Bronchial epithelial cell (primary cell): ENCODE measurements at regions not wholly inside any gene's neighbourhood (a gene's known extent, or its start where the extent isn't known, plus 50 kb on each side); places are given as distances from the start of the nearest gene placed in this dataset.
A peak's percentile ranks its signal among the peaks of the same experiment; 100 is the strongest.

Source experiments
- DNase-seq: peaks from one replicate; pipeline ENCODE4 v3.0.0-alpha.2; 2010; ENCODE audit warnings: low read depth
- FAIRE-seq: peaks from 2 replicates; lab custom pipeline; 2011; peaks lifted over from hg19 to GRCh38; lab: Jason Lieb, UNC
- H3K27me3 ChIP-seq: 2 replicates; pipeline ENCODE4 v1.5.1; 2011; ENCODE audit warnings: low read length; ENCODE audit not compliant: control insufficient read depth, insufficient read depth
- H3K36me3 ChIP-seq: 2 replicates; pipeline ENCODE4 v1.5.1; 2011; ENCODE audit warnings: low read length; ENCODE audit not compliant: control insufficient read depth, insufficient read depth
- H3K4me3 ChIP-seq: 2 replicates; pipeline ENCODE4 v1.5.1; 2011; ENCODE audit warnings: mild to moderate bottlenecking, low read depth, low read length, control low read depth
- TF ChIP-seq, protein P1 (sequence below): IDR thresholded peaks from 2 replicates; pipeline ENCODE4 v1.5.1; 2011; ENCODE audit warnings: mild to moderate bottlenecking, moderate library complexity, low read length, control low read depth, inconsistent platforms; ENCODE audit not compliant: insufficient read depth, severe bottlenecking

DNA sequence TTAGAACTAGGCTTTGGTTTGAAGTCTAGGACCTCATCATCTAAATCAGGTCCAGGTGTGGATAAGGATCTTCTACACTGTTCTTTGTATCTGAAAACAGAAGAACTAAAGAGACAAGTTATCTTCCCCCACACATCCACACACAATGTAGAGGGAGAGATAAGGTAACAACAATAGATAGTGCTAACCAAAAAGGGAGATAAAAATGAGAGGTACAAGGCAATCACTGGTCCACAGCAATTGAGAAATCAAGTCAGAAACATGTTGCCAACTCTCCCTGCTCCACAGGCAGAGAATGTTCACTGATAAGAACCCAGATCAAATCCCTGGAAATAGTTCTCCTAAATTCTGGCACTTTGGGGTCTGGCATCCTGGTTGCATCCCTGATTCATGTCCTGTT is 75.8 kb upstream of the LHX8 start:
- no peak overlapping the region for H3K4me3 ChIP-seq
- TF ChIP-seq, protein P1, sequence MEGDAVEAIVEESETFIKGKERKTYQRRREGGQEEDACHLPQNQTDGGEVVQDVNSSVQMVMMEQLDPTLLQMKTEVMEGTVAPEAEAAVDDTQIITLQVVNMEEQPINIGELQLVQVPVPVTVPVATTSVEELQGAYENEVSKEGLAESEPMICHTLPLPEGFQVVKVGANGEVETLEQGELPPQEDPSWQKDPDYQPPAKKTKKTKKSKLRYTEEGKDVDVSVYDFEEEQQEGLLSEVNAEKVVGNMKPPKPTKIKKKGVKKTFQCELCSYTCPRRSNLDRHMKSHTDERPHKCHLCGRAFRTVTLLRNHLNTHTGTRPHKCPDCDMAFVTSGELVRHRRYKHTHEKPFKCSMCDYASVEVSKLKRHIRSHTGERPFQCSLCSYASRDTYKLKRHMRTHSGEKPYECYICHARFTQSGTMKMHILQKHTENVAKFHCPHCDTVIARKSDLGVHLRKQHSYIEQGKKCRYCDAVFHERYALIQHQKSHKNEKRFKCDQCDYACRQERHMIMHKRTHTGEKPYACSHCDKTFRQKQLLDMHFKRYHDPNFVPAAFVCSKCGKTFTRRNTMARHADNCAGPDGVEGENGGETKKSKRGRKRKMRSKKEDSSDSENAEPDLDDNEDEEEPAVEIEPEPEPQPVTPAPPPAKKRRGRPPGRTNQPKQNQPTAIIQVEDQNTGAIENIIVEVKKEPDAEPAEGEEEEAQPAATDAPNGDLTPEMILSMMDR: no peak
- no peaks in the 10 kb centered on the region for H3K36me3 ChIP-seq
- H3K27me3 ChIP-seq: no peaks in the 10 kb centered on the region
- DNase-seq (no peak), FAIRE-seq (no peak)

GRCh38 chr1:75062111-75062510 is 72.1 kb upstream of the LHX8 start:
- no peaks in the 10 kb centered on the region for H3K36me3 ChIP-seq
- H3K27me3 ChIP-seq: no peaks in the 10 kb centered on the region
- FAIRE-seq: no peak
- DNase-seq: no peak
- TF ChIP-seq, protein P1: no peak
- no peak overlapping the region for H3K4me3 ChIP-seq

DNA sequence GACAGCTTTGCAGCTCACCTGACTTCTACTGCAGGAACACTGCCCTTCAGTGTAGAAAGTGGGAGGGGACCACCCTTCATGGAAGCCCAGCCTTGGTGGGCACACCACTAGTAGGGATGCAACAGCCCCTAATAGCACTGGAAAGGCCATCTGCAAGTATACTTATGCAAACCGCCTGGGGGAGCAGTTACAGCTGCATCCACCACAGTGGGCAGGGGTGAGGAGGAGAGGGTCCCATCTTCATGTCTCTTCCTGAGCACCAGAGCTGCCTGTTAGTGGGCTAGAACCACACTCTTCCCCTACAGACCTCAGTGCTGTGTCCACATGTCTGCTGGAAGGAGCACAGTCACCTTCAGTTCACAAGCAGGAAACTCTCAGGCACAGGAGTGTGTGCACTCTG is 66.2 kb upstream of the LHX8 start:
- DNase-seq (no peak), FAIRE-seq (peak; percentile 58)
- H3K36me3 ChIP-seq: no peaks in the 10 kb centered on the region
- TF ChIP-seq, protein P1: no peak
- H3K4me3 ChIP-seq: no peak overlapping the region
- H3K27me3 ChIP-seq: no peaks in the 10 kb centered on the region

DNA sequence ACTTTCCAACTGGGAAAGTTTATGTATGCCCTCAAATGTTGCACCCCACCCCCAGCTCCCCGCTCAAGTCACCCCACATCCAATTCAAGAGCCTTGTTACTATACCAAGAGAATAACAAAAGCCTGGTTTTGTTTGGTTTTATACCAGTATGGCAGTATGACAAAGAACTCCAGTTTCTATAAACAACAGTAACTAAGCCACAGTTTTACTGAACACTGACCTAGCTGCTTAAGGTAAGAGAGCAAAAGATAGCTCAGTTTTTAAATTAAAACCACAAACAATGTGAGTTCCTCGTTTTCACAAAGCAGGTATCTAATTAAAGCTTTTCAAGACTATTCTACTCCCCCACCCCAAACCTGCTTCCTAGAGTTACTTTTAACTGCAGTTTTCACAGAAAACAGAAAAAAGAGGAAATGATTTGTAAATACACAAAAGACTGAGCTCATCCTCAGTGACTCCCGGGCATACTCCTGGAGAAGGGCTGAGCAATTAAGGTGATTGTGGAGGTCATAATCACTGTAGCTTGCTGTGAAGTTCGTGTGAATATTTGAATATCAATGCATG is 59.3 kb upstream of the LHX8 start:
- H3K27me3 ChIP-seq: no peaks in the 10 kb centered on the region
- no peak for FAIRE-seq
- no peaks in the 10 kb centered on the region for H3K36me3 ChIP-seq
- TF ChIP-seq, protein P1: no peak
- H3K4me3 ChIP-seq: no peak overlapping the region
- no peak for DNase-seq

DNA sequence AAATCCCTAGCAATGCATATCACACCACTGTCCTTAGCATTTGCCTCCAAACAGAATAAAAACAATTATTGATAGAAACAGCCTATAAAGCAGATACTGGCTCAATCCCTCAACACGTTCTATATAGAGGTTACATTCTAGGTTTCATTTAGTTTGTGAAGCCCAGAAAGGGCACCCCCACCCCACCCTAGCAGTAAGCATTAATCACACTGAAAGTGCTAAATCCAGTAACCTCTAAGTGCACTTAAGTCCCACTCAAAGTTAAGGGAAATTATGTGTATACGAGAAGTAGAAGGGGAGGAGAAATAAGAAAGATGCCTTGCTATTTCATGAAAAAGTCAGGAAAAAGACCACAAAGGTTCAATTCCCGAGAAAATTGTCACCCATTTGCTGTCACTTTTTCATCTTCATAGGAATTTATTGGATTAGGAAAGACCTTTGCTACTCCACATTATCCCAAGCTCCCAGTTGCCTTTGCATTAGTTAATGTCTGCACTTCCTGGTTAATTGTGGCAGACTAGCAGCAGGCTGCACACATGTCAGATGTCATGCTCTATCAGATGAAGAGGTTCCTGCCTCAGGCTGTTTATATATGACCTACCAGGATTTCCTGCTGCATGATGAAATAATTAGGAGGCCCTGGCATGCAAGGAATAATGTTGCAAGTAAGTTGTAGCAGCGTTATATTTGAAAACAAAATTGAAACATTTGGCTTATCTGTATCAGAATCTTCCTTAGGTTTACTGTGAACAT is 54.5 kb upstream of the LHX8 start:
- FAIRE-seq: peak; percentile 40
- H3K4me3 ChIP-seq: no peak overlapping the region
- TF ChIP-seq, protein P1: no peak
- no peaks in the 10 kb centered on the region for H3K36me3 ChIP-seq
- H3K27me3 ChIP-seq: no peaks in the 10 kb centered on the region
- DNase-seq: peak; percentile 57
